Subcutaneous abdominal adipose tissue (tissue), 5 donors: ENCODE measurements at regions not wholly inside any gene's neighbourhood (a gene's known extent, or its start where the extent isn't known, plus 50 kb on each side); places are given as distances from the start of the nearest gene placed in this dataset.

Source experiments
- H3K27ac ChIP-seq: one replicate; pipeline ENCODE4 v1.7.0; 2013; ENCODE audit warnings: low read depth, mild to moderate bottlenecking, inconsistent platforms, low read length, moderate library complexity
- H3K27me3 ChIP-seq, 5 donors: one replicate each; pipeline ENCODE4 v1.7.0; 2013; ENCODE audit warnings: low read length in 5 of 5, inconsistent platforms in 1 of 5; ENCODE audit not compliant: control insufficient read depth in 5 of 5, insufficient read depth in 4 of 5
- H3K36me3 ChIP-seq, 5 donors: one replicate each; pipeline ENCODE4 v1.7.0; 2013; ENCODE audit warnings: low read length in 5 of 5; ENCODE audit not compliant: control insufficient read depth in 5 of 5, insufficient read depth in 5 of 5
- H3K4me1 ChIP-seq, 5 donors: one replicate each; pipeline ENCODE4 v1.7.0; 2013; ENCODE audit warnings: low read length in 5 of 5, mild to moderate bottlenecking in 3 of 5, moderate library complexity in 1 of 5; ENCODE audit not compliant: control insufficient read depth in 5 of 5, insufficient read depth in 5 of 5
- H3K4me3 ChIP-seq, 5 donors: one replicate each; pipeline ENCODE4 v1.7.0; 2013; ENCODE audit warnings: low read length in 5 of 5, low read depth in 1 of 5
- H3K9ac ChIP-seq, 5 donors: one replicate each; pipeline ENCODE4 v1.7.0; 2013; ENCODE audit warnings: low read length in 5 of 5, mild to moderate bottlenecking in 4 of 5, moderate library complexity in 3 of 5
- H3K9me3 ChIP-seq, 5 donors: one replicate each; pipeline ENCODE4 v1.7.0; 2013; ENCODE audit warnings: low read length in 5 of 5; ENCODE audit not compliant: control insufficient read depth in 5 of 5
- donor health status: healthy.
- donor health status: healthy.
- donor health status: healthy.
- donor health status: healthy.
- donor health status: healthy.

- no peaks in the 10 kb centered on the region for H3K36me3 ChIP-seq
- no peak overlapping the region for H3K4me3 ChIP-seq
- peaks cover 0 to 8% (median 3%) of the 10 kb centered on the region in 5 donors for H3K9me3 ChIP-seq
- H3K9ac ChIP-seq = no peak overlapping the region
- no peaks in the 10 kb centered on the region for H3K27me3 ChIP-seq
- H3K27ac ChIP-seq = no peak overlapping the region
- peaks cover 0 to 3% (median 0%) of the 10 kb centered on the region in 5 donors for H3K4me1 ChIP-seq
Measured at GRCh38 chr3:106251160-106251892, 382.5 kb upstream of the CBLB start.

- Histone ChIP-seq H3K4me1 (no peaks in the 10 kb centered on the region), H3K27me3 (no peaks in the 10 kb centered on the region), H3K27ac (no peak overlapping the region), H3K36me3 (no peaks in the 10 kb centered on the region), H3K9me3 (peaks cover 0 to 7% (median 3%) of the 10 kb centered on the region in 5 donors), H3K9ac (no peak overlapping the region), H3K4me3 (no peak overlapping the region)
Measured at GRCh38 chr3:106255870-106256248, 387.0 kb upstream of the CBLB start.

- Histone ChIP-seq H3K27me3 (no peaks in the 10 kb centered on the region), H3K36me3 (no peaks in the 10 kb centered on the region), H3K4me1 (no peaks in the 10 kb centered on the region), H3K27ac (no peak overlapping the region), H3K9ac (no peak overlapping the region), H3K9me3 (peaks cover 0 to 2% (median 0%) of the 10 kb centered on the region in 5 donors), H3K4me3 (no peak overlapping the region)
Measured at GRCh38 chr3:106256249-106256957, 387.6 kb upstream of the CBLB start.

GRCh38 chr3:106257172-106257571, 388.4 kb upstream of the CBLB start:
- no peak overlapping the region for H3K27ac ChIP-seq
- H3K36me3 ChIP-seq = no peaks in the 10 kb centered on the region
- no peaks in the 10 kb centered on the region for H3K27me3 ChIP-seq
- H3K4me3 ChIP-seq = no peak overlapping the region
- no peak overlapping the region for H3K9ac ChIP-seq
- H3K4me1 ChIP-seq = no peaks in the 10 kb centered on the region
- no peaks in the 10 kb centered on the region for H3K9me3 ChIP-seq

- peaks cover 0 to 13% (median 0%) of the 10 kb centered on the region in 5 donors for H3K4me1 ChIP-seq
Measured at GRCh38 chr3:106261396-106261795, 392.6 kb upstream of the CBLB start.

GRCh38 chr3:106261915-106262683, 393.3 kb upstream of the CBLB start:
- Histone ChIP-seq H3K4me3 (no peak overlapping the region), H3K27me3 (no peaks in the 10 kb centered on the region), H3K4me1 (peaks cover 0 to 13% (median 0%) of the 10 kb centered on the region in 5 donors), H3K27ac (no peak overlapping the region), H3K9me3 (no peaks in the 10 kb centered on the region), H3K36me3 (no peaks in the 10 kb centered on the region), H3K9ac (no peak overlapping the region)

More at GRCh38 chr3:106261396-106261795, 392.6 kb upstream of the CBLB start:
- Histone ChIP-seq H3K9me3 (no peaks in the 10 kb centered on the region), H3K36me3 (no peaks in the 10 kb centered on the region), H3K27ac (no peak overlapping the region), H3K9ac (no peak overlapping the region), H3K4me3 (no peak overlapping the region), H3K27me3 (no peaks in the 10 kb centered on the region)

GRCh38 chr3:106263011-106263410, 394.2 kb upstream of the CBLB start:
- H3K4me3 ChIP-seq = no peak overlapping the region
- H3K27ac ChIP-seq = no peak overlapping the region
- no peaks in the 10 kb centered on the region for H3K9me3 ChIP-seq
- H3K27me3 ChIP-seq = no peaks in the 10 kb centered on the region
- peaks cover 0 to 13% (median 0%) of the 10 kb centered on the region in 5 donors for H3K4me1 ChIP-seq
- H3K9ac ChIP-seq = no peak overlapping the region
- H3K36me3 ChIP-seq = no peaks in the 10 kb centered on the region

GRCh38 chr3:106263546-106263945, 394.7 kb upstream of the CBLB start:
- Histone ChIP-seq H3K4me3 (no peak overlapping the region), H3K9ac (no peak overlapping the region), H3K27ac (no peak overlapping the region), H3K36me3 (no peaks in the 10 kb centered on the region), H3K4me1 (peaks cover 0 to 13% (median 0%) of the 10 kb centered on the region in 5 donors), H3K9me3 (no peaks in the 10 kb centered on the region), H3K27me3 (no peaks in the 10 kb centered on the region)

GRCh38 chr3:106265704-106266103, 396.9 kb upstream of the CBLB start:
- Histone ChIP-seq H3K9me3 (no peaks in the 10 kb centered on the region), H3K27ac (no peak overlapping the region), H3K9ac (no peak overlapping the region), H3K27me3 (no peaks in the 10 kb centered on the region), H3K4me3 (no peak overlapping the region), H3K4me1 (peaks cover 0 to 13% (median 0%) of the 10 kb centered on the region in 5 donors), H3K36me3 (no peaks in the 10 kb centered on the region)

GRCh38 chr3:106268696-106269095, 399.9 kb upstream of the CBLB start:
- Histone ChIP-seq H3K9me3 (no peaks in the 10 kb centered on the region), H3K27me3 (no peaks in the 10 kb centered on the region), H3K4me1 (peaks cover 0 to 1% (median 0%) of the 10 kb centered on the region in 5 donors), H3K27ac (no peak overlapping the region), H3K9ac (no peak overlapping the region), H3K36me3 (no peaks in the 10 kb centered on the region), H3K4me3 (no peak overlapping the region)
